COLO668 (cell line): ENCODE measurements at regions not wholly inside any gene's neighbourhood (a gene's known extent, or its start where the extent isn't known, plus 50 kb on each side); places are given as distances from the start of the nearest gene placed in this dataset.
"Not testable (repeated sequence)": the region's sequence is repeated elsewhere in the genome, so short reads cannot be mapped to it uniquely, and the experiment has no call there.

Experiments used
- DNase-seq: peaks from one replicate; lab custom pipeline; 2025; ENCODE audit not compliant: unreplicated experiment; lab: John Stamatoyannopoulos, UW

GRCh38 chr12:66774929-66775328 is 96.1 kb upstream of the GRIP1 start:
- DNase-seq: no peak

GRCh38 chr12:66775871-66776270 is 97.0 kb upstream of the GRIP1 start:
- no peak for DNase-seq

- no peak for DNase-seq
Measured at GRCh38 chr12:66776974-66777373, 98.1 kb upstream of the GRIP1 start.

DNA sequence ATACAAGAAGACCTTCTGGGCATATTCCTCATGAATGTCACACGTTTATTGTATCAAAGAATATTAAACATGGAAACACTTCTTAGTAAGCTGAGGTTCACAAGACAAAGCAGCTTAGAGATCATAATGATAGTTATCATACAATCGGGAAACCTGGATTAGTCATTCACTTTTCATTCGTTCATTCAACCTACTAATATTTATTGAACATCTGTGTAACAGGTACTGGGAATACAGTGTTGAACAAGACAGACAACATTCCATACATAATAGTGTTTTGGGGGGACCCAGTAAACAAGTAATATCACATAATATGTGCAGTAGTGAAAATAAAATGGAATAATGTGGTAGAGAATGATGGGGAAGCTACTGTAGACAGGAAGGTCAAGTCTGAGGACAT is 100.6 kb upstream of the GRIP1 start:
- DNase-seq: no peak

- peak; percentile 15 for DNase-seq
Measured at GRCh38 chr12:66786531-66787308, 107.8 kb upstream of the GRIP1 start.

- no peak for DNase-seq
Measured at GRCh38 chr12:66799551-66799950, 120.7 kb upstream of the GRIP1 start.

- DNase-seq: no peak
Measured at GRCh38 chr12:66800046-66800445, 121.2 kb upstream of the GRIP1 start.

GRCh38 chr12:66803930-66804329 is 125.1 kb upstream of the GRIP1 start:
- DNase-seq: no peak

DNA sequence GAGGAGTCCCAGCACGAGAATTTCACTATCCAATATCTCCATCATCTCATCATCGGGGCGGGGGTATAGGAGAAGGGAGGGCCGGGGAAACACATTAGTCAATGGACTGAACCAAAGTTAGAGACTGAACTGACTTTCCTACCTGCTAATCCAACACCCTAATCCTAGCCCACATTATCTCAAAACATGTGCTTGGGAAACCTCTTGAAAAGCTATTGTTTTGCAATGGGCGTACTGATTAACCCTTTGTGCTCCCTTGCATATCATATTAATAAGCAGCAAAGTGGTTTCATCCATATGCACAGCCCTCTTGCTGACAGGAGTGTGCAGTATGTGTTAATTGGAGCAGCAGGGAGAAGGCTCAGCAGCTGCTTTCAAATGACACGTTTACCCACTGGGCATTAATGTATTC is 125.7 kb upstream of the GRIP1 start:
- DNase-seq: no peak

GRCh38 chr12:66808606-66809005 is 129.7 kb upstream of the GRIP1 start:
- peak; percentile 35 for DNase-seq

DNA sequence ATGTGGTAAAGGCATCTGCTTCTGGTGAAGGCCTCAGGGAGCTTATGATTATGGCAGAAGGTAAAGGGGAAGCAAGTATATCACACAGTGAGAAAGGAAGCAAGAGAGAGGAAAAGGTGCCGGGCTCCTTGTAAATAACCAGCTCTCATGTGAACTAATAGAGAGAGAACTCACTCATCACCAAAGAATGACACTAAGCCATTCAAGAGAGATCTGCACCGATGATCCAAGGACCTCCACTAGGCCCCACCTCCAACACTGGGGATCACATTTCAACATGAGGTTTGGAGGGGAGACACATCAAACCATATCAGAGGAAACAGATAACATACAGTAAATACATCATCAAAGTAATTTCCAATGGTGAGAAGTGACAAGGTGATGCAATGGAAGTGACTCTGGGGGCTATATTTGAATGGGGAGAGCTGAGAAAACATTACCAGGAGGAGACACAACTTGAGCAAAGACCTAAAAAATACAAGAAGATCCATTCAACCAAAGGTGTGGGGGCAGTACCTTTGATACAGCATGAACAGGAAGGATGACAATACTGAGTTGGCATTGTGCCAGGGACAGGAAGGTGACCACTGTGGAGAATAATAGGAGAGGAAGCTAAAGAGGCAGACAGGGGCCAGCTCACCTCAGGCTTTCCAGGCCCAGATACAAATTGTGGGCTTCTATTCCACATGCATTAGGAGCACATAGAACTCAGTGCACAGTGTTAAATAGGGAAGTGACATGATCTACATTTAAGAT is 134.4 kb upstream of the GRIP1 start:
- peak; percentile 88 for DNase-seq

DNA sequence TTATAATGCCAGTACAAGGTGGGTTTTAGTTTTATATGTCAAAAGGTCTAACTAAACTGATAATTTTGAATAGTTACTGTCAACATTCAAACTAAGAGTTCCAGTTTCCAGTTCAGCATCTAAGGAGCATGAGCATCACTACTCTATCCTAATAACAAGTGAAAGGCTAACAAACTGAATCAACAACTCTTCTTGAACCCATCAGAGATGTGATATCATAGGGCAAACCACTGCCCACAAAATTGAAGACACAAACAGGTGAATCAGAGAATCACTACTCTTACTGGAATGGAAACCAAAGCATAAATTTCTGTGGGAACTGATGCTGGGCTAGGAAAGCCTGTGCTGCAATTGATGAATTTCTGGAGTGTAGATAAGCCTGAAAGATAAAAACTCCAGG is 140.7 kb upstream of the GRIP1 start:
- DNase-seq: no peak

- no peak for DNase-seq
Measured at GRCh38 chr12:66822961-66823360, 144.1 kb upstream of the GRIP1 start.

DNA sequence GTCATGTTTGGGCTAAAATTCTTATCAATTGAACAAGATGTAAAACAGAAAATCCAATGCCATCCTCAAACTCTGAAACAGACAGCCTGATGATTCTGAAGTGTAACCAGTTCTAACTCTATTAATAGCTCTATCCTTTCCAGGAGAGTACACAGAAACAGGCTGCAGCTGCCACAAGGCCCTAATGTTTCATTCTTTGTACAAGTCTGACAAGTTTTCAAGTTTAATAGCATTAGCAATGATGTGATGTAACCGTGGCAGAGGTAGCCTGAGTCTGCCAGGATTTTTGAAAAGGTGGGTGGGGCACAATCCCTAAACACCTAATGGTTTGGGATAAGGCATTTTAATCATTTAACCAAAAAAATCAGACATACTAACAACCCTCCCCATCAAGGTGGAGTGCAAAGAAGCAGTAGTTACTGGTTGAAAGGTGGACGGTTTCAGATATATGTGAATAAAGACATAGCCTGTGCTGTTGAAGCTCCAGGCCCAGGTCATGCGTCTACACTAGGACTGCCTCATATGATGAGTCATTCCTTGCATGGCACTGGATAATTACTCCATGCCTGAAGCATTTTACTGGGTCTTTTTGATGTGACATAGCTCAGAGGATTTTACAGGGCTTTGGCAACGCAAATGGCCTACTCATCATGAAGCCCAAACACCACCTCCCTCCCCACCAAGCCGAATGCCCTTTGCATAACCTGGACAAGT is 145.1 kb upstream of the GRIP1 start:
- no peak for DNase-seq

- not testable (repeated sequence) for DNase-seq
Measured at GRCh38 chr12:66825921-66826320, 147.0 kb upstream of the GRIP1 start.

- DNase-seq: no peak
Measured at GRCh38 chr12:66829660-66830325, 150.9 kb upstream of the GRIP1 start.

- no peak for DNase-seq
Measured at GRCh38 chr12:66831495-66831894, 152.6 kb upstream of the GRIP1 start.

DNA sequence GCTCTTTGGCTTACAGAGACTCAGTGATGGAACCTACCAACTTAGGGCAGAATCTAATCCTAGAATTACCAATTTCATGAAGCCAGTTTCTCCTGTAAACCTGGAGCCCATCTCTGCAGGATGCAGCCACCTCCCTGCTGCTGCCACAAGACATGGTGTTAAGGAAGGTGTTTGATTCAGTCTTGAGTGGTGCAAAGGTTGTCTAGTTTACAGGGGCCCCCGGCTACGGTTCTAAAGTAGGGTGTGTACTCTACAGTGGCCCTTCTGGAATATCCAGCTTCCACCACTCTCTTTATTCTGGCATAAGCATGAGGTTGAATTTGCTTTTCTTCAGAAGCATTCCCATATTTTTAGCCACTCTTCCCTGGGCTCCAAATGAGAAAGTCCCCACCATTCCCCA is 154.1 kb upstream of the GRIP1 start:
- DNase-seq: no peak

DNA sequence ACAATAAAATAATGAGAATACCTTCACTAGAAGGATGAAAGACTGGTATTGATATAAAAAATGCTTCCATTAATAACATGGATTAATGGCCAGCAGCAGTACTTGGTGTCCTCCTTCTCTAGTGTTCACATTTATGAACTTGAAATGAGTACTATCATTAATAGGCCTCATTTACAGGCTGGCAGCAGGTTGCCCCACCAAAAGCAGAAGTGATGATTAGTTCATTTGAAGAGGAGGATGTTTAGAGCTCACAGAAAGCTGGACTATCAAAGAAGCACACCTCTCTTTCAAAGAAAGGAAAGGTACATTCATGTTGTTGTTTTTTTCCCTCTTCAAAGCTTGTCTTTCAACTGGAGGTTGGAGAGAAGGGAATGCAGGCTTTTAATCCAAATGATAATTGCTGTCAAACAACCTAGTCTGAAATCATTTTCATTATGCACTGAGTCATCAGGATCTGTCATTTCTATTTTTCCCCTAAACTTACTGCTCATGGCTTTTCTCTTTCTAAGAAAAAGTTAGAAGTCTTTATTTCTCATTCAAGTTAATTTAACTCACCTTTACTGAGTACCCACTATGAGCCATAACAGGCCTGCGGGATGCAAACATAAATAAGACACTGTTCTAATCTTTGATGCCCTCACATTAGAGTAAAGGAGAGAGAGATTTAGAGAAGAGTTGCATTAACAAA is 157.9 kb upstream of the GRIP1 start:
- DNase-seq: no peak

DNA sequence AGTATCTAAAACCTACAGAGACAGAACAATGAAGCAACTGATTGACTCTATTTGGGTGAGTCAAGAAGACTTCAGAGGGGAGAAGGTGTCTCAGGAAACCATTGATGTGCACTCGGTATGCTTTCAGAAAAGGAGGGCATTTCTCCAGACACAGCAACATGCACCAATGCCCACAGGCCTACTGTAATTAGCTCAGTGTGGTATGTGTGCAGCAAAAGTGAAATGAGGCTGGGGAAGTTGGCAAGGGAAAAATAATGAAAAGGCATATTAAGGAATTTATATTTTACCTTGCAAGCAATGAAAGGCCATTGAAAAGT is 158.4 kb upstream of the GRIP1 start:
- DNase-seq: no peak

DNA sequence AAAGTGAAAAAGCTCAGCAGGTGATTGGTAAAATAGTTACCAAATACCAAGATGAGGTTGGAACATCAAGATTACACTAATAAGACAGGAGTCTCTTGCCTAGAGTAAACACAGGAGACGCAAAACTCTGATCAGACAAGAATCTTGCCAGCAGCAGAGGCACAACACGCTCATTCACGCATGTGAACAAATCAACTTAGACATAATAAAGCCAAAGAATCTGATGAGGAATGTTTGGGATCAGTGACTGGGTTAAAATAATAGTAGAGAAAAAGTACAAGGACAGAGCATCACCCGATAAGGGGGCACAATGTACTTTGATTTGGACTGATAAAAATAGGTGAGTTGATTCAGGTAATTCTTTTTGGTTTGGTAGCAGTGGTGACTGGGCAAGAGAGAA is 159.5 kb upstream of the GRIP1 start:
- DNase-seq: no peak
